Lower leg skin (tissue), 3 donors: ENCODE measurements at regions not wholly inside any gene's neighbourhood (a gene's known extent, or its start where the extent isn't known, plus 50 kb on each side); places are given as distances from the start of the nearest gene placed in this dataset.

Experiments
- POLR2A ChIP-seq, 2 donors: fragments of 450-650 bp; IDR thresholded peaks; one replicate each; pipeline ENCODE4 v1.6.1; 2016 to 2017; ENCODE audit warnings: antibody characterized with exemption in 2 of 2, mild to moderate bottlenecking in 1 of 2, moderate library complexity in 1 of 2
- TF ChIP-seq, protein P1 (sequence below), 3 donors: fragments of 450-650 bp; IDR thresholded peaks; one replicate each; pipeline ENCODE4 v1.5.1; 2016; ENCODE audit warnings: antibody characterized with exemption in 3 of 3, mild to moderate bottlenecking in 3 of 3, moderate library complexity in 2 of 3

GRCh38 chr6:103273048-103273447 is 1586.7 kb downstream of the HACE1 start:
- TF ChIP-seq, protein P1, sequence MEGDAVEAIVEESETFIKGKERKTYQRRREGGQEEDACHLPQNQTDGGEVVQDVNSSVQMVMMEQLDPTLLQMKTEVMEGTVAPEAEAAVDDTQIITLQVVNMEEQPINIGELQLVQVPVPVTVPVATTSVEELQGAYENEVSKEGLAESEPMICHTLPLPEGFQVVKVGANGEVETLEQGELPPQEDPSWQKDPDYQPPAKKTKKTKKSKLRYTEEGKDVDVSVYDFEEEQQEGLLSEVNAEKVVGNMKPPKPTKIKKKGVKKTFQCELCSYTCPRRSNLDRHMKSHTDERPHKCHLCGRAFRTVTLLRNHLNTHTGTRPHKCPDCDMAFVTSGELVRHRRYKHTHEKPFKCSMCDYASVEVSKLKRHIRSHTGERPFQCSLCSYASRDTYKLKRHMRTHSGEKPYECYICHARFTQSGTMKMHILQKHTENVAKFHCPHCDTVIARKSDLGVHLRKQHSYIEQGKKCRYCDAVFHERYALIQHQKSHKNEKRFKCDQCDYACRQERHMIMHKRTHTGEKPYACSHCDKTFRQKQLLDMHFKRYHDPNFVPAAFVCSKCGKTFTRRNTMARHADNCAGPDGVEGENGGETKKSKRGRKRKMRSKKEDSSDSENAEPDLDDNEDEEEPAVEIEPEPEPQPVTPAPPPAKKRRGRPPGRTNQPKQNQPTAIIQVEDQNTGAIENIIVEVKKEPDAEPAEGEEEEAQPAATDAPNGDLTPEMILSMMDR (IDR thresholded peaks at IDR 0.05) = no peak
- TF ChIP-seq POLR2A (IDR thresholded peaks at IDR 0.05) = no peak
